GM12865 (cell line): ENCODE measurements at regions not wholly inside any gene's neighbourhood (a gene's known extent, or its start where the extent isn't known, plus 50 kb on each side); places are given as distances from the start of the nearest gene placed in this dataset.

ENCODE experiments used
- DNase-seq: peaks from one replicate; pipeline ENCODE4 v3.0.0; 2010; ENCODE audit warnings: low read depth
- H3K4me3 ChIP-seq: 2 replicates; pipeline ENCODE4 v1.5.1; 2011; ENCODE audit warnings: mild to moderate bottlenecking, low read depth, low read length, control low read depth
- CTCF ChIP-seq: IDR thresholded peaks from 2 replicates; pipeline ENCODE4 v1.5.1; 2011; ENCODE audit warnings: low read length, control low read depth, low read depth, inconsistent platforms; ENCODE audit not compliant: insufficient read depth; ENCODE audit errors: missing control alignments

GRCh38 chr3:170724599-170725280 is 138.9 kb upstream of the SLC7A14 start:
- no peak for TF ChIP-seq CTCF
- DNase-seq: no peak
- H3K4me3 ChIP-seq: no peak overlapping the region

- no peak for TF ChIP-seq CTCF
- H3K4me3 ChIP-seq: no peak overlapping the region
- no peak for DNase-seq
Observed at GRCh38 chr3:170723241-170723640, 137.4 kb upstream of the SLC7A14 start.

- TF ChIP-seq CTCF: no peak
- DNase-seq: no peak
Observed at GRCh38 chr3:170721563-170721962, 135.7 kb upstream of the SLC7A14 start.

GRCh38 chr3:170719300-170719699 is 133.4 kb upstream of the SLC7A14 start:
- no peak overlapping the region for H3K4me3 ChIP-seq
- no peak for DNase-seq
- no peak for TF ChIP-seq CTCF

More at GRCh38 chr3:170721563-170721962, 135.7 kb upstream of the SLC7A14 start:
- H3K4me3 ChIP-seq: no peak overlapping the region

GRCh38 chr3:170718848-170719247 is 133.0 kb upstream of the SLC7A14 start:
- H3K4me3 ChIP-seq: no peak overlapping the region
- no peak for DNase-seq
- no peak for TF ChIP-seq CTCF

GRCh38 chr3:170717410-170718402 is 131.8 kb upstream of the SLC7A14 start:
- no peak overlapping the region for H3K4me3 ChIP-seq
- no peak for TF ChIP-seq CTCF

More at GRCh38 chr3:170717410-170718402, 131.8 kb upstream of the SLC7A14 start:
- no peak for DNase-seq
